ENCODE measurements at regions not wholly inside any gene's neighbourhood (a gene's known extent, or its start where the extent isn't known, plus 50 kb on each side); places are given as distances from the start of the nearest gene placed in this dataset.

DNA sequence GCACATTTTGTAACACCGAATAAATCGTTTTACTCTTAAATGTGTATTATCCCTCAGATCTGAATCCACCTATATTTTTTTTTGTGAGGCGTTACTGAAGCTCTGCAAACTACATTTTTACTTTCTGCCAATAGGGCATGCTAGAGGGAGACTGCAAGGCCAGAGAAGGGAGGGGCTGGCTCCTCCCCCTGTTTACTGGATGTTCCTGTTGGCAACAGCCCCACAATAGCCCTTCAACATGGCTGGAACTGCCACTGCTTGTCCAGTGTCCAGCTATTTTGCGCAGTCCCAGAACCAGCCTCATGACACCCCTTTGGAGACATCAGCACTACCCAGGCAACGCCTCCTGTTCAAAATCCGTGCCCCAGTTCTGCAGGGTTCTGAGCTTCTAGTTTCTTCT lies 85.4 kb upstream of the MIER3 start:
- TF ChIP-seq EZH2 (IDR thresholded peaks at IDR 0.05; ENCODE audit: low read length): no peak
- TF ChIP-seq, protein P1, sequence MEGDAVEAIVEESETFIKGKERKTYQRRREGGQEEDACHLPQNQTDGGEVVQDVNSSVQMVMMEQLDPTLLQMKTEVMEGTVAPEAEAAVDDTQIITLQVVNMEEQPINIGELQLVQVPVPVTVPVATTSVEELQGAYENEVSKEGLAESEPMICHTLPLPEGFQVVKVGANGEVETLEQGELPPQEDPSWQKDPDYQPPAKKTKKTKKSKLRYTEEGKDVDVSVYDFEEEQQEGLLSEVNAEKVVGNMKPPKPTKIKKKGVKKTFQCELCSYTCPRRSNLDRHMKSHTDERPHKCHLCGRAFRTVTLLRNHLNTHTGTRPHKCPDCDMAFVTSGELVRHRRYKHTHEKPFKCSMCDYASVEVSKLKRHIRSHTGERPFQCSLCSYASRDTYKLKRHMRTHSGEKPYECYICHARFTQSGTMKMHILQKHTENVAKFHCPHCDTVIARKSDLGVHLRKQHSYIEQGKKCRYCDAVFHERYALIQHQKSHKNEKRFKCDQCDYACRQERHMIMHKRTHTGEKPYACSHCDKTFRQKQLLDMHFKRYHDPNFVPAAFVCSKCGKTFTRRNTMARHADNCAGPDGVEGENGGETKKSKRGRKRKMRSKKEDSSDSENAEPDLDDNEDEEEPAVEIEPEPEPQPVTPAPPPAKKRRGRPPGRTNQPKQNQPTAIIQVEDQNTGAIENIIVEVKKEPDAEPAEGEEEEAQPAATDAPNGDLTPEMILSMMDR (optimal IDR thresholded peaks at IDR 0.05 in 1 of 3, IDR thresholded peaks at IDR 0.05 in 1 of 3, conservative IDR thresholded peaks at IDR 0.05 in 1 of 3; ENCODE audit: extremely low read depth in 1 of 3, insufficient read depth in 2 of 3, low read length in 3 of 3): no peak
